MM.1S (cell line): ENCODE measurements at regions not wholly inside any gene's neighbourhood (a gene's known extent, or its start where the extent isn't known, plus 50 kb on each side); places are given as distances from the start of the nearest gene placed in this dataset.
"Not testable (repeated sequence)": the region's sequence is repeated elsewhere in the genome, so short reads cannot be mapped to it uniquely, and the experiment has no call there.

Experiments used
- CTCF ChIP-seq: fragments of 300-600 bp; sonication (generic); IDR thresholded peaks from 2 replicates; pipeline ENCODE4 v1.5.1; 2016; ENCODE audit warnings: antibody characterized with exemption, low read length, mixed read lengths
- EZH2 ChIP-seq: fragments of 300-600 bp; sonication (generic); optimal IDR thresholded peaks from 2 replicates; pipeline ENCODE3; 2017; ENCODE audit warnings: low read depth, mild to moderate bottlenecking, antibody characterized with exemption, low read length, mixed read lengths
- EZH2phosphoT487 ChIP-seq: fragments of 300-600 bp; sonication (generic); IDR thresholded peaks from 2 replicates; pipeline ENCODE4 v1.6.1; 2018; ENCODE audit warnings: antibody characterized with exemption, low read length

DNA sequence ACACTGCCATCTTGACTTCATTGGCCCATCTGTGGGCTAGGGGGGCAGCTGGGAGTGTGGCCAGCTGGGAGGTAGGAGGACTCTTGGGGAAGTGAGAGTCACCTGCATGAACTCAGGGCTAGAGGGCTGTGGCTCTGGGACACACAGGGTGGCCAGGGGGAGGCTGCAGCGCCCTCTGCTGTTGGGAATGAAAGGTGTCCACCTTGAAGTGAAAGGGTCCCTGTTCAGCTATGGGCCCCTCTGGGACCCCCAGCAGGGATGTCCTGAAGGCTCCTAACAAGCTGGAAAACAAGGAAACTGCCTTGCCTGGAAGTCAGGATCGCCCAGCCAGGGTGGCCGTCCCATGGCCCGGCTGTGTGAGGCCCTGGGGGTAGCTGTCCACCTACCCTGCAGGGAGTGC is 507.8 kb downstream of the FOXD4L4 start:
- not testable (repeated sequence) for TF ChIP-seq CTCF, EZH2, EZH2phosphoT487
